Renal pelvis (tissue), 1 donor: ENCODE measurements at regions not wholly inside any gene's neighbourhood (a gene's known extent, or its start where the extent isn't known, plus 50 kb on each side); places are given as distances from the start of the nearest gene placed in this dataset.
"Not testable (repeated sequence)": the region's sequence is repeated elsewhere in the genome, so short reads cannot be mapped to it uniquely, and the experiment has no call there.

Source experiments
- DNase-seq: peaks from one replicate; pipeline ENCODE4 v3.0.0-alpha.2; 2013

DNA sequence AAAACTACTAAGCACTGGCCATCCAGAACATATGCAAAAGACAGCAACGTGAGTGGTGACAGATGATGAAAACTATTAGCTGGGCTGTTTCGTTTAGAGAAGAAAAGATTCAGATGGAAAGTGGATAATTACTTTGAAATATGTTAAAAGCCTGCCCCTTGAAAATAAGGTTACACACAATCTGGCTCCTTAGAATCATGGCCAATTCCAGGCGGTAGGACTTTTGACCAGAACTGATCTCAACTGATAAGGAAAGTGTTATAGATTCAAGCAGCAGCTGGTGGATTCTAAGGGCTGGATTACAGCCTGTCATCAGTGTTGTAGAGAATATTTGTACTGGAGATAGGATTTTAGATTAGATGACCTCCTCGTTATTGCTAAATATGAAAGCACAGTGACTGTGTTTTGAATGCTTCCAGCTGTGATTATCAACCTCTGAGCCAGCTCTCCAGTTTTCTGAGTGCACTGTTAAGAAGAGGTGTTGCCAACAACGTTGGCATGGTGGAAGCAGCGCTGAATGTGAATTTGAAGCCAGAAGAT, 75.1 kb downstream of the KBTBD2 start:
- peak; percentile 17 for DNase-seq

DNA sequence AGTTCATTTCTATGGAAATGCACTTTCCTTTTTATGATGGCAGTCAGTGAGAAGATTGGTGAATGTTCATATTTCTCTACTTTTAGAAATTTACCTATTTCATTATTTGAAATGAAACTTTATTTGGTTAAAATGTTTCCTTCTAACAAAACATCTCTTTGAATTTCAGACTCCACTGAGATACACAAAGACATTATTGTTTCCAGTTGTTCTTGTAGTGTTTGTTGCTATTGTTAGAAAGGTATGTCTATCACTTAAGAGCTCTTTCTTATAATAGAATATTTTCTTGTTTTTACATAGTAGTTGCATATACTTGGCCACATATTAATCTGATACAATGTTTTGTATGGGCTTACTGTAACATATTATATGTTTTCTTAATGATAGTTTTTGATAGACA, 76.8 kb downstream of the KBTBD2 start:
- not testable (repeated sequence) for DNase-seq

DNA sequence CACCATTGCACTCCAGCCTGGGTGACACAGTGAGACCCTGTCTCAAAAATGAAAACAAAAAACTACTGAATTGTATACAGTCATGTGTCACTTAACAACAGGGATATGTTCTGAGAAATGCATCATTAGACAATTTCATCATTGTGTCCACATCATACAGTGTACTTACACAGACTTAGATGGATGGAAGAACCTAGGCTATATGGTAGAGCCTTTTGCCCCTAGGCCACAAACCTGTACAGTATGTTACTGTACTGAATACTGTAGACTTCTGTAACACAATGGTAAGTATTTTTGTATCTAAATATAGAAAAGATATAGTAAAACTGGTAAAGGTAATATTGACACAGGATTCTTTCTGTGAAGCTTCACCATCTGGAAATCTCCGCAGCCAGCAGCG, 81.7 kb downstream of the KBTBD2 start:
- DNase-seq = no peak

DNA sequence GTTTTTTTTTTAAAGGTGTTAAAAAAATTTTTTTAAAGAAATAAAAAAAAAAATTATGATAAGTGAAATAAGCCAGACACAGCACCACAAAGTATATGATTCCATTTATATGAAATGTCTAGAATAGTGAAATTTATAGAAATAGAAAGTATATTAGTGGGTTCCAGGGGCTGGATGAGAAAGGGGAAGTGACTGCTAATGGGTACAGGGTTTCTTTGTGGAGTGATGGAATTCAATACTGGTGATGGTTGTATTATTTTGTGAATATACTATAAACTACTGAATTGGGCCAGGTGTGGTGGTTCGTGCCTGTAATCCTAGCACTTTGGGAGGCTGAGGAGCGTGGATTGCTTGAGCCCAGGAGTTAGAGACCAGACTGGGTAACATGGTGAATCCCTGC, 82.2 kb downstream of the KBTBD2 start:
- no peak for DNase-seq

DNA sequence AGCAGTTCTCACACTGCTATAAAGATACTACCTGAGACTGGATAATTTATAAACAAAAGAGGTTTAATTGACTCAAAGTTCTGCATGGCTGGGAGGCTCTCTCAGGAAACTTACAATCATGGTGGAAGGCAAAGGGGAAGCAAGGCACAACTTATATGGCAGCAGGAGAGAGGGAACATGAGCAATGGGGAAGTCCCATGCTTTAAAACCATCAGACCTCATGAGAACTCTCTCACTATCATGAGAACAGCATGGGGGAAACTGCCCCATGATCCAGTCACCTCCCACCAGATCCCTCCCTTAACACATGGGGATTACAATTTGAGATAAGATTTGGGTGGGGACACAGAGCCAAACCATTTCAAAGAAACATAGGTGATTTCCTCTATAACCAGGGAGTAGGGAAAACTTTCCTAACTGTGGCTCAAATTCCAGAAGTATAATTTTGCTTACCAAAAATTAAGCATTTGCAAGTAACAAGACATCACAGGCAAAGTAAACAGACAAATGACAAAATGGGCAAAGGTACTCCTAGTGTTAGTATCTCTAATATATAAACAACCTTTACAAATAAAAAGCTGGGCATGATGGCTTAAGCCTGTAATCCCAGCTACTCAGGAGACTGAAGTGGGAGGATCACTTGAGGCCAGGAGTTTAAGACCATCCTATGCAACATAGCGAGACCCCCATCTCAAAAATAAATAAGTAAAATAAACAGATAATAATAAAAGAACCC, 88.0 kb downstream of the KBTBD2 start:
- no peak for DNase-seq

DNA sequence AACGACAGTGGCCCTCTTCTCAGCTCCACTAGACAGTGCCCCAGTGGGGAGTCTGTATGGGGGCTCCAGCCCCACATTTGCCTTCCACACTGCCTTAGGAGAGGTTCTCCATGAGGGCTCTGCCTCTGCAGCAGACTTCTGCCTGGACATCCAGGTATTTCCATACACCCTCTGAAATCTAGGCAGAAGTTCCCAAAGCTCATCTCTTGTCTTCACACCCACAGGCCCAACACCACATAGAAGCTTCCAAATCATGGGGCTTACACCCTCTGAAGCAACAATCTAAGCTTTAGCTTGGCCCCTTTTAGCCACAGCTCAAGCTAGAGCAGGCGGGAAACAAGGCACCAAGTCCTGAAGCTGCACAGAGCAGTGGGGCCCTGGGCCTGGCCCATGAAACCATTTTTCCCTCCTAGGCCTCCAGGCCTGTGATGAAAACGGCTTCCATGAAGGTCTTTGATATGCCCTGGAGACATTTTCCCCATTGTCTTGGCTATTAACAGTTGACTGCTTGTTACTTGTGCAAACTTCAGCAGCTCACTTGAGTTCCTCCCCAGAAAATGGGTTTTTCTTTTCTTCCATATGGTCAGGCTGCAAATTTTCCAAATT, 89.2 kb downstream of the KBTBD2 start:
- no peak for DNase-seq

DNA sequence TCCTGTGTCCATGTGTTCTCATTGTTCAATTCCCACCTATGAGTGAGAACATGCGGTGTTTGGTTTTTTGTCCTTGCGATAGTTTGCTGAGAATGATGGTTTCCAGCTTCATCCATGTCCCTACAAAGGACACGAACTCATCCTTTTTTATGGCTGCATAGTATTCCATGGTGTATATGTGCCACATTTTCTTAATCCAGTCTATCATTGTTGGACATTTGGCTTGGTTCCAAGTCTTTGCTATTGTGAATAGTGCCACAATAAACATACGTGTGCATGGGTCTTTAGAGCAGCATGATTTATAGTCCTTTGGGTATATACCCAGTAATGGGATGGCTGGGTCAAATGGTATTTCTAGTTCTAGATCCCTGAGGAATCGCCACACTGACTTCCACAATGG, 98.5 kb downstream of the KBTBD2 start:
- not testable (repeated sequence) for DNase-seq

DNA sequence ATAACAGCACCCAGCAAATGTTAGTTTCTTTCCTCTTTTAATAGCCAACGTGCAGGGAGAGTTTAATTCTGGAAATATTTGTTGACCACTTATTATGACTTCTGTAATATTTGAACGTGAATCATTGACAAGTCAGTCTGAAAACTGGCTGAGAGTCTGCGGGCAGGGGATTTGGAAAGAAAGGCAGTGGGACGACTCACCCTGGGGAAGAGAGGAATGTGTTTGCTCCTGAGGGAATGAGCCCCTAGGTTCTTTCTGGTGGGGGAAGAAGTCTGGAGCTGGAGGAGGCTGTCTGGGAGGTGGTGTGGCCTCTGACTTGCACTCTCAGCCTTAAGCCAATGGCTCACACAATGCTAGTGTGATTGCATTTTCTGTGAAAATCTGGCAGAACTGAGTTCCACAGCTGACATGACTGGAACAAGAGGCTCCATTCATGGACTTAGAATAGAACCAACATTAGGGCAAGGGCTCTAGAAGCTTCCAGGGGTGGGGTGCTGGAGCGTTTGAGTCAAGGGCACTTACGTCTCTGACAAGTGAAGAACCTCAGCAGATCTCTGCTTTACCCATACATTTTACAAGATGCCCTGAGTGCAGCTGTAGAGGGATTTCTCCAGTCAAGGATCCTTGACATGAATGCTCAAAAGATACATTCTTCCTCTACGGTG, 100.7 kb downstream of the KBTBD2 start:
- DNase-seq = not testable (repeated sequence)

DNA sequence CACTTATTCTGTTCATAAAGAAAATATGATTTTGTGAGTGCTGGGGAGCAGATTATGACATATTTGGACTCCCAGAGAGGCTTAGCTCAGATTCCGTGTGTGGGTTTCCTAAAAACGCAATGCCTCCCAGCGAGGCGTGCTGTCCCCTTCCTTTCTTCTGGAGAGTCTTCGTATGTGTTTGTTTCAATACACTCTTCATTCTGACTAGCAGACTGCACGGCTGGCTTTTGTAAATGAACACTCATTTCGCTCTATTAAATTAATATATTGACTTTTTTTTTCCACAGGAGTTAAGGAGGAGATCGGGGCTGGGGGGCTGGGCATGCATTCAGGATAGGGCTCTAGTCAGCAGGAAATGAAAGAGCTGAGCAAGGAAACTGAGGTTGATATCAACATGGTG, 102.3 kb downstream of the KBTBD2 start:
- DNase-seq = not testable (repeated sequence)

DNA sequence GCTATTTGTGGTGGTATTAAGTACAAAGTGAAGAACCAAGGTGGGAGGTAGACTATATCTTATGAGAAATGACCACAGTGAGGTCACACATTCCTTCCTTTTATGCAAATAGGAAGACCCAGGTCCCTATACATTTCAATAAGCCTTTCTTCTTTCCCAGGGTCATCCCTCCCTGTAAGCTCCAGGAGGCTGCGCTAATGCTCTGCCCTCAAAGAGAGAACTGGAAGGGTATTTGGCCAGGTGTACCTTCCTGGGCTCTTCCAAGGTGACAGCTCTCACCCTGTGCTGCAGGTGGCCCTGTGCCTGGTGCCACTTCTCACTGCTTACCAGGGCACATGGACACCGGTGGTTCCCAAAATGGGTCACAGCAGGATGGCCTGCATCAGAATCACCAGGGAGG, 103.4 kb downstream of the KBTBD2 start:
- not testable (repeated sequence) for DNase-seq

DNA sequence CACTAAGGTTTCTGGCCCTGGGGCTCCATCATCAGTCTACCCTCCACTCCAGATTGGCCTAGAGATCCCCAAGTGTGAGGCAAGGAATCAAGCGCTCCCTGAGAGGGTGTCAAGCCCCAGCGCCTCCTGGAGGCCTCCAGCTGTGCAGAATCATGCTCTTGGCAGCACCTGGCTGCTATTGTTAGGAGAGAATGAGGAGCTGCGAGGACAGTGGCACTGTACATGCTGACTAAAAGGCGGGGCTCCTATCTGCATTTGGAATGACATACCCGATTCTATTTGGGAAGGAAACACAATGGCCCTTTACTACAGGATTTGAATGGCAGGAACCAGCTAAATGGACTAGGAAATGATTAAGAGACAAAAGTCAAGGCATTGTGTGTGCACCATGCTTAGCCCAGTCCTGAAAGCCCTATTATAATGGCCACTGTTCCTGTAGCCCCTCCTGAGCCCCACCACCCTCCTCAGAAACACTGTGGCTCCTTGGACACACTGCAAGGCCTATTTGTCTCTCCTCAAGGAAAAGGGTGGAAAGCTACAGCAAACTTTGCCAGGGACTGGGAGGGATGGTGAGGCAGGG, 106.1 kb downstream of the KBTBD2 start:
- DNase-seq = not testable (repeated sequence)

DNA sequence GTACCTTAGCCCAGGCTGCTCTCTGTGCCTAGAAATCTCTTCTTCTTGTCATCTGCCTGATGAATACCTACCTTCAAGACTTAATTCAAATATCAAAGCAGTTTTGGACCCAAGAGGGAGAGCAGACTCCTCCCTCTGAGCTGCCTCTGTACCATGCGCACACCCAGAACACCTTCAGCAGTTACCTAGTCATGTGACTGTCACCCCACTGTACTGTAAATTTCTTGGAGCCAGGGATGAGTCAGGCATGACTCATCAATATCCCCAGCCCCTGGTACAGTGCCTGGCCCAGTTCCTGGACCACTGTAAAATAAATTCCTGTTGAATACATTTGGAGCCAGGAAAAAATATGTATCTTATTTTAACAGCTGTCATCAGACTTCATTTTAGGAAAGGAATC, 111.7 kb downstream of the KBTBD2 start:
- not testable (repeated sequence) for DNase-seq

DNA sequence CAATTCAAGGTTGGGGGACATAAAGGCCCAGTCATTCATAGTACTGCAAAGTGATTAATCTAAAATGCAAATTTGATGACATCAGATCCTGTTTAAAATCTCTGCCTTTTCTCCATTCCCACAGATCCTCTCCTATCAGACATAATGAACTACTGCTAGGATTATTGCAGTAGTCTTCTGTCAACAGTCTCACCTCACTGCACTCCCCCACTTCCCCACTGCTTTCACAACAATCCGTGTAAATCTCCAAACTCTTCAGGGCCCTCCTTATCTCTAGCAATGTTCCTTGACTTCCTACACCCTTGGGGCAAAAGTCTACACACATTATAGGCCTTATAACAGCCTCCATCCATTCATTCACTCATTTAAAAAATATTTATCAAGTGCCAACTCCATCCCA, 112.4 kb downstream of the KBTBD2 start:
- DNase-seq = no peak

DNA sequence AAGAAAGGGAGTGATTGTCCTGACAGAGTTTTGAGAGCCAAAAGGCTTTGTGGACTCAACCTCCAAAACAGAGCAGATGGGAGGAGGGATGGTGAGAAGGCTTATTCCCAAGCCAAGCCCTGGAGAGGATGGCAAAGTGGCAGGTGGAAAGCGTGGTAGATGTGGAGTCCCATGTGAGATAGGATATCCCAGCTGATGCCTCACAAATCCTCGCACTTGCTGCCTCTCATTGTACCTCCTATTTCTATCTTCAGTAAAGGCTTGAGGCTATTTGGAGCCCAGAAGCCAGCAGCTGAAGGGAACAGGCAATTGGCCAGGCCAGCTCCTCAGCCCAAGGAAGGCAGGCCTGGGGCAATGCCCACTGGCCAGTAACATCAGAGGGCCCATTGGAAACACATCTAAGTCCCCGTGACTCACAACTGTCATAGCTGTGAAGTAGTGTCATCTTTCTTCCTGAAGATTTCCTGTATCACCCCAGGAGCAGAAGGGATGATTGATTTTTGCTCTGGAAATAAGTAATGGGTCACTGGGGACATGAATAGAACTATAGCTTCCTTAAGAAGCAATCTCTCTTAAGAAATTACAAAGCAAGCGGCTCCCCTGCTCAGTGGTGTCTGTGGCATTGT, 114.4 kb downstream of the KBTBD2 start:
- DNase-seq = not testable (repeated sequence)

DNA sequence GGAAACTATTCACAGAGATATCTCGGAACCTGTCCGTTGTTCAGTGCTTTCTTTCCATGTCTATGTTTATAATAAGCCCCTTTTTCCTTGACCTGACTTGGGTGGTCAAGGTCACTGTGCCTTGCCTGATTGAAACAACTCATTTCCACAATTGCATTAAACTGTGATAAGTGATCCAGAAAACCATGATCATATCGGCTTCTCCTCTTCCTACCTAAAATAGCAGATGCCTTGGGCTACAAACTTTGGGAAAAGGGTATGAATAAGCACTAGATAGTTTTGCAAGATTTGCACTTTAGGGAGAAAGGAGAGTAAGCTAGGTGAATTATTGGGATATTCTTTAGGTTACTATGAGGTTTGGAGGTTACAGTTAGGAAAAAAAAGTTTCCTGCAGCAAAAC, 115.2 kb downstream of the KBTBD2 start:
- not testable (repeated sequence) for DNase-seq

DNA sequence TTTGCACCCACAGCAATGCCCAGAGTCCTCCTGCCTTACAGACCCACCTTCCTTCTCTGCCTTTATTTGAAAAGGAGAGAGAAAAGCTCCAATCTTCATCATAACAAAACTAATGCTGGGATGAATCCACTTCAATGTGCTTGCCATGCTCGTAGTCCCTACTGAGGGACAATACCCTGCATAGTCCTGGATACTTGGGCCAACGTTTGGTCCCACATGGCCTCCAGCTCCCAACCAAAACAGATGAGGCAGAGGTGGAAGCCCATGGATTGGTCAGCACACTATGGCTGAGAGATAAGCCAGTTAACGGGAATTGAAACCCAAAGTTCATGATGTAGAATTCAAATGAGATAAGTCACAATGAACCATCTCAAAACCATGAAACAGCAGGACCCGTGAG, 115.8 kb downstream of the KBTBD2 start:
- DNase-seq = not testable (repeated sequence)

DNA sequence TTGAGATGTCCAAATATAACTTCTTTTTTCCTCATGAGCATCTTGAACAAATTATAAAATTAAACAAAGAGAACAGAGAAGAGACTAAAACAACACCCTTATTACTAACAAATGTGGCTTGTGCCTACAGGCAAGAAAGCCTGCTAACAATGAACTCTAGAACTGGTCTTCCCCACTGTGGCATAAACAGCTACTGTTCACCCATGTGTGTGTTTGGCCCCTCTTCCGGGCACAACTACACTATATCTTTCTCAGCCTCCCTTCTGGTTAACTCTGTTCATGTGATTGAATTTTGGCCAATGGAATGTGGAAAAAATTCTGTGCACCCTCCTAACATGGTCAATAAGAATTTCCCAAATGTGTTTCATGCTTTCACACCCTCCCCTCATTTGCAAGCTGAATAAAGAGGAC, 117.0 kb downstream of the KBTBD2 start:
- DNase-seq = no peak

DNA sequence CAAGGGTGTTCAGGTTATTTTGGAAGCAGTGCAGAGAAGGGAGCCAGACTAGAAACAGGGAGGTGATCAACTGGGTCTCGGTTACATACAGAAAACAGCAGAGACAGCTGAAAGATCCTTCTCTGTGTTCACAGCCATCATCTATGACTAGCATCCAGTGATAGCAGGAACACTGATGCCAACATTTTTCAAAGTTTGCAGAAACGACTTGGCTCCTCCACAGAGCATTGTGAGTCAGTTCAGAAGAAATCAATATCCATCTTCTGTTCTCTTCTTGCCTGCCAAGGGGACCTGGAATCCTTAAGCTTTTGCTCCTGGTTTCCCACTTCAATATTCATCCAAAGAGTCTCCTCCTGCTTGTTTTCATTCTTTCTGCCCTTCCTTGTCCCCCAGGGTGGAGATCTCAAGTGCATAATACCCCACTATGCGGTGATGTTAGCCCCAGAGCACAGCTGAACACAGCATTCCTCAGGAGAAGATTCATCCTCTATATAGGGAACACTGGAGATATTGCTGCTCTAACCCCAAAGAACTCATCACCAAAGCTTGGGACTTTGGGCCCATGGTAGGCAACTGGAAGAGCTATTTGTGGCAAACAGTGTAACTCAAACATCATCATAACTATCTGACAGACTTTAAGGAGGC, 122.6 kb downstream of the KBTBD2 start:
- DNase-seq = not testable (repeated sequence)

DNA sequence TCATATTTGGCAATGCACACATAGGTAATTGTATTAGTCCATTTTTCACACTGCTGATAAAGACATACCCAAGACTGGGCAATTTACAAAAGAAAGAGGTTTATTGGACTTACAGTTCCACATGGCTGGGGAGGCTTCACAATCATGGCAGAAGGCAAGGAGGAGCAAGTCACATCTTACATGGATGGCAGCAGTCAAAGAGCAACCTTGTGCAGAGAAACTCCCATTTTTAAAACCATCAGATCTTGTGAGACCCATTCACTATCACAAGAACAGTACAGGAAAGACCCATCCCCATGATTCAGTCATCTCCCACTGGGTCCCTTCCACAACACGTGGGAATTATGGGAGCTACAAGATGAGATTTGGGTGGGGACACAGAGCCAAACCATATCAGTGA, 123.2 kb downstream of the KBTBD2 start:
- DNase-seq = not testable (repeated sequence)

DNA sequence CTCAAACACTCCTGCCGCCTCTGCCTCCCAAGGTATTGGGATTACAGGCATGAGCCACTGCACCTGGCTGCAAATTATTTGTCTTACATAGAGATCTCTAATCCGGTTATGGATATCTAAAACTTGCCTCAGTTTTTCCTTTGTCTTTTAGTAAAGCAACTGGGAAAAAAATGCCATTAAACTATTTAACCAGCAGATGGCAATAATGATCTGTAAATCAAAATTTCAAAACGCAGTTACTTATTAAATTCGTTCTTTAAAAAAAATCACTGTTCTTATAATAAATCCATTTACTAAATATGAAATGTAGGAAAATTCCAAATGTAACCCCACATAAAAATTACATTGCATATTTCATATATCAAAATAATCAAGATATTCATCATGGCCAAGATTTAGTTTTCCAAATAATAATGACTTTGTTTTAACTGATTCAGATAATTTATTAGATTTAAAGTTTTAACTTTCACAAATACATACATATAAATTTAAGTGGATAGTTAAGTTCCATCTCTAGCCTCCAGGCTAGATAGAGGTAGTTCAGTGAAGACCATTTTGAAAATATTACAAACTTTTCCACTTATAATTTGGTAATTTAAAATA, 125.8 kb downstream of the KBTBD2 start:
- peak; percentile 1 for DNase-seq

DNA sequence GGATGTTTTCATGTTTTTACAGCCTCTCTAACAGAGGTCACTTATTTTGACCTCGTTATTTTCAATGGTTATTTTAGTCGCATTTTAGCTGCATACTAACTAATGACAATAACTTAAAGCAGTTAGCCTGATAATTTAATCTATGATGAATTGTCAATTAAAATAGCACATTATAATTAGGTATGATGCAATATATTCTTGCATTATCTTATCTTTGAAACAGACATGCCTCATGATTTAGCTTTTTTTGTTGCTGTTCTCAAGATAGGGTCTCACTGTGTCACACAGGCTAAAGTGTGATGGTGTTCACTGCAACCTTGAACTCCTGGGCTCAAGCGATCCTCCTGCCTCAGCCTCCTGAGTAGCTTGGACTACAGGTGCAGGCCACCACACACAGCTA, 126.4 kb downstream of the KBTBD2 start:
- no peak for DNase-seq
